ENCODE measurements at regions not wholly inside any gene's neighbourhood (a gene's known extent, or its start where the extent isn't known, plus 50 kb on each side); places are given as distances from the start of the nearest gene placed in this dataset.

DNA sequence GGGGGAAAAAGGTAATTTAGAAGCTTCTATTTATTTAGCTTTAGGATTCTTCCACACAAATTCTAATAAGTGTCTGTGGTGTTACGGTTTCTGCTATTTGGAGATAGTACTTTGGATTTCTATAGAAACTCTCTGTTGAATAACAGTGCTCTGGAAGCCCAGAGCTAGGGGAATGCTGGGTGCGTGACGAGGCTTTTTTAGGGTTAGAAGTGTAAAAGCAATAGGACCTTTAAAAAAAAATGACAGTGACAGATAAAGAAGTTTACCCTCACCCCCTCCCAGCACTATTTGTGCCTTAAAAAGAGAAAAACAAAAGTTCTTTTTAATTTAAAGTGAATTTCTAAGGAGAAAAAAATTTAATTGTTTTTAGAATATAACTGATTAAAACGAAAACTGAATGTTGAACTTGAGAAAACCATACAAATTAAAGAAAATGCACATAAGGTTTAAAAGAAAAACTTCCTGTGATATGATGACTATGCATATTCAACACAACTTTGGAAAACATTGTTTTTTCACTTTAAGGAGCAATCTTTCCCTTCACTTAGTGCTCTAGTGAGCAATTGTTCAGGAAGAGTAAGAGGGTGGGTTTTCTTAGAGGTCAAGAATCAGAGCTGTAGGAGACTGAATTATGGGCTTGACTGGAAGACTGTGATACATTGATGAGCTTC, 89.6 kb upstream of the RIPOR2 start:
- H3K27me3 ChIP-seq (ENCODE audit: insufficient read depth, low read length) = no peaks in the 10 kb centered on the region
- H3K9me3 ChIP-seq (ENCODE audit: control insufficient read depth, low read depth, low read length) = no peaks in the 10 kb centered on the region
- no peaks in the 10 kb centered on the region for H3K27me3 Mint-ChIP-seq (ENCODE audit: low read depth)
- H2BK20ac ChIP-seq (ENCODE audit: low read depth, low read length, poor library complexity, severe bottlenecking) = no peak overlapping the region
- H3K4me2 ChIP-seq (ENCODE audit: insufficient read depth, insufficient read length, low read length) = no peak overlapping the region
- no peak overlapping the region for H2BK5ac ChIP-seq (ENCODE audit: insufficient read length, low read length)
- H3K4me1 ChIP-seq (ENCODE audit: insufficient read depth, low read length) = peaks cover 2% of the 10 kb centered on the region; the same call in 1 of the 2 replicates
- TF ChIP-seq CTCF (conservative IDR thresholded peaks at IDR 0.05) = no peak
- no peak overlapping the region for H3K56ac ChIP-seq (ENCODE audit: insufficient read length, low read depth, low read length)
- H3K36me3 Mint-ChIP-seq (ENCODE audit: insufficient read depth in 1 of 3, low read depth in 3 of 3) = no peaks in the 10 kb centered on the region
- no peaks in the 10 kb centered on the region for H3K23me2 ChIP-seq (ENCODE audit: insufficient read length, low read depth, low read length, poor library complexity, severe bottlenecking)
- H3K4ac ChIP-seq (ENCODE audit: low read depth, low read length) = no peak overlapping the region
- no peak overlapping the region for H4K91ac ChIP-seq (ENCODE audit: insufficient read length, low read depth, low read length)
- no peaks in the 10 kb centered on the region for H4K20me1 ChIP-seq (ENCODE audit: control insufficient read depth, insufficient read depth, insufficient read length)
- H4K8ac ChIP-seq (replicated peaks; ENCODE audit: insufficient read length, low read depth, low read length) = no peak overlapping the region
- no peak overlapping the region for H3K23ac ChIP-seq (ENCODE audit: insufficient read length, low read depth, low read length)
- H2BK15ac ChIP-seq (ENCODE audit: low read depth, low read length) = no peak overlapping the region
- no peak overlapping the region for H3K18ac ChIP-seq (ENCODE audit: insufficient read length, low read depth, low read length)
- no peak overlapping the region for H3K14ac ChIP-seq (ENCODE audit: insufficient read depth, low read length)
- H3T11ph ChIP-seq (ENCODE audit: low read length) = no peak overlapping the region
- H3K79me2 ChIP-seq (ENCODE audit: insufficient read depth, low read length) = no peaks in the 10 kb centered on the region
- no peak overlapping the region for H2BK120ac ChIP-seq (ENCODE audit: low read depth, low read length, poor library complexity, severe bottlenecking)
- H3K27ac Mint-ChIP-seq = no peak overlapping the region
- WGBS (ENCODE audit: extremely low coverage, insufficient read length, low lambda C conversion rate) = no CpG with 5 or more reads among the region's 4 CpGs
- H3K9ac ChIP-seq (ENCODE audit: extremely low read depth, insufficient read length, low read length) = no peak overlapping the region
- no peak overlapping the region for H3K4me3 Mint-ChIP-seq
- H3K27ac ChIP-seq (ENCODE audit: insufficient read length, low read depth, low read length) = no peak overlapping the region
- H4K5ac ChIP-seq (ENCODE audit: insufficient read length, low read depth, low read length) = no peak overlapping the region
- no peaks in the 10 kb centered on the region for H3K9me3 Mint-ChIP-seq
- H2AFZ ChIP-seq (ENCODE audit: low read length) = no peak overlapping the region
- no peak for DNase-seq
- no peak overlapping the region for H2BK12ac ChIP-seq (ENCODE audit: insufficient read length, low read depth, low read length)
- H2AK5ac ChIP-seq (ENCODE audit: insufficient read length, low read length) = no peak overlapping the region
- no peaks in the 10 kb centered on the region for H3K79me1 ChIP-seq (ENCODE audit: insufficient read depth, low read depth, low read length, poor library complexity, severe bottlenecking)
- H3K4me1 Mint-ChIP-seq = peaks cover 17 to 20% of the 10 kb centered on the region in 2 experiments

All from H9 (cell line).